HG02885 (cell line): ENCODE measurements at regions not wholly inside any gene's neighbourhood (a gene's known extent, or its start where the extent isn't known, plus 50 kb on each side); places are given as distances from the start of the nearest gene placed in this dataset.

Experiments used
- ATAC-seq: cut with Tn5 transposase; IDR thresholded peaks from one replicate; pipeline ENCODE4 v1.9.1; 2021; ENCODE audit warnings: mild to moderate bottlenecking; ENCODE audit not compliant: unreplicated experiment, poor library complexity

- no peak for ATAC-seq
Measured at GRCh38 chr1:25106976-25107642, 125.2 kb downstream of the SYF2 start.

DNA sequence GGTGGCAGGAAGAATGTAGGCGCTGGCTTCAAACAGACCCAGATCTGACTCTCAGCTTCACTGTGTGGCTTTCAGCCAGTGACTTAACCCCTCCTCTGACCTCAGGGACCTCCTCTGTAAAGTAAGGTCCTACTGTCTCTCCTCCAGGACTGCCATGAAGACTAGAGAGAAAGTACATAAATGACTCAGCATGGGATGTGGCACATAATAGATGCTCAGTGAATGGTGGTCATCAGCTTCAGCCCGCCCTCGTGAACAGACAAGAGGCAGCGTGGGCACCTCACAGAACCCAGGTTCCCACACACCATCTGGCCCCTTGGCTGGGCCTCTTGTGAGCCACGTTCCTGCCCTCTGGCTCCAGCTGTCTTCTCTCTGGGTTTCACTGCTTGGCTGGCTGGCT, 126.0 kb downstream of the SYF2 start:
- ATAC-seq, result no peak

DNA sequence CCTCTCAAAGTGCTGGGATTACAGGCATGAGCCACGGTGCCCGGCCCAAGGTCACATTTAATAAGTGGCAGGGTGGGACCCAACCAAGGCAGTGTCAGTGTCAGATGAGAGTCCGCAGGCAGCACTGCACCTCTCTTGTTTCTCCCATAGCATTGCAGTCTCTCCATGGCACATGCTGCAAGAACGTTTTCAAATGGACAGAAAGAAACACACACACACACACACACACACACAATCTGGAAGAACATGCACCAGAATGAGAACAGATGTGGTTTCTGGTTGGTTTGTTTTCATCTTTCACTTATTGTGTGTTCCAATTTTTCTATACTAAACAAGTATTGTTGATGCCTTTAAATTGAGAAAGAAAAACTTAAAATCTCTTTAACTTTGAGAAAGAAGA, 126.5 kb downstream of the SYF2 start:
- no peak for ATAC-seq

- no peak for ATAC-seq
Measured at GRCh38 chr1:25104932-25105561, 127.3 kb downstream of the SYF2 start.

- ATAC-seq, result no peak
Measured at GRCh38 chr1:25103164-25103795, 129.0 kb downstream of the SYF2 start.

- ATAC-seq, result no peak
Measured at GRCh38 chr1:25100151-25100833, 132.0 kb downstream of the SYF2 start.

DNA sequence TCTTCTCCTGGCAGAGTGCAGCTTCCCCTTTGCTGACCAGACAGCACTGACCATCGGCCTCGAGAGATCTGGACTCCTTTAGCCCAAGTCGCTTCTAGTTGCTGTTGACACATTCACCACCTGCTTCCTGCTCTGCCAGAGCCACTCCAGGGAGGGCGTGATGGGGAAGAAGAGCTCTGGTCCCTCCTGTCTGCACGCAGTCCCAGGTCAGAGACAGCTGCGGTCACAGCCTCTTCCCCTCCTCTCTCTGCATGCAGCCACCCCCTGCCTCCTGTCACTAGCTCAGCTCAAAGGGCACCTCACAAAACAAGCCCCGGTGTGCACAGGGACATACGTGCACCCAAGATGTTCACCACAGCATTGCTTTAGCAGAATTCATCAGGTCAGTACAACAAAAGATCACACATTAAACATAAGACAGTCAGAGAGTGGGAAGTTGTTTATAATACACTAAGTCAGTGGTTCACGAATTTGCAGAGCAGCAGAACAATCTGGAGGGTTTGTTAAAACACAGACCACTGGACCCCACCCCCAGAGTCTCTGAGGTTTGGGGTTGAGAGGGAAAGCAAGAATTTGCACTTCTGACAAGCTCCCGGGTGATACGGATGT, 132.9 kb downstream of the SYF2 start:
- no peak for ATAC-seq

- ATAC-seq, result no peak
Measured at GRCh38 chr1:25098717-25099116, 133.6 kb downstream of the SYF2 start.

GRCh38 chr1:25096307-25097150, 135.8 kb downstream of the SYF2 start:
- no peak for ATAC-seq

DNA sequence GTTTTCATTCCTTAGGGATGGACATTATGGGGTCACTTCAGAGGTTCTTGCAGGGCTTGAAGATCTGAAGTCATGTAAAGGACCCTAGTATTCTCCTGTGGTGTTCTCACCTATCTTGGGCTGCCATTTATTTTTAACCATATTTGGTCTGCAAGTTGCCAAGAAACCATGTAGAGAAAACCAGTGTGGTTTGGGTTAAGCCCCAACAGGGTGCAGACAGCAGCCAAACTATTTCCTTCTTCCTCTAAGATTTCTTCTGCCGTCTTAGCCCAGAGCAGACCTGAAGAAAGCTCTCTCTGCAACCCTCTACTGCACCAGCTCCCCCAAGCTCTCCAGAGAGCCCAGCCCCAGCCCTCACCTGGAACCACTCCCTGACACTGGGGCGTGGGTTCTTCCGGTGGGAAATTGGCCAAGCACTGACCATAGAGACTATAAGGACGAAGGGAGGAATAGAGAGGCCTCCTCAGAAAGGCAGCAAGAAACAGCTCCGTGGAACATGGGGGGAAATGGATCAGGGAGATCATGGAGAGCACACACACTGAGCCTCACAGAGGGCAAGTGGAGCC, 136.6 kb downstream of the SYF2 start:
- no peak for ATAC-seq

- no peak for ATAC-seq
Measured at GRCh38 chr1:25094995-25095394, 137.3 kb downstream of the SYF2 start.

GRCh38 chr1:25094229-25094628, 138.1 kb downstream of the SYF2 start:
- no peak for ATAC-seq

- no peak for ATAC-seq
Measured at GRCh38 chr1:25091658-25092057, 140.6 kb downstream of the SYF2 start.

- ATAC-seq, result no peak
Measured at GRCh38 chr1:25090707-25091422, 141.4 kb downstream of the SYF2 start.

- ATAC-seq, result no peak
Measured at GRCh38 chr1:25089772-25090171, 142.5 kb downstream of the SYF2 start.

DNA sequence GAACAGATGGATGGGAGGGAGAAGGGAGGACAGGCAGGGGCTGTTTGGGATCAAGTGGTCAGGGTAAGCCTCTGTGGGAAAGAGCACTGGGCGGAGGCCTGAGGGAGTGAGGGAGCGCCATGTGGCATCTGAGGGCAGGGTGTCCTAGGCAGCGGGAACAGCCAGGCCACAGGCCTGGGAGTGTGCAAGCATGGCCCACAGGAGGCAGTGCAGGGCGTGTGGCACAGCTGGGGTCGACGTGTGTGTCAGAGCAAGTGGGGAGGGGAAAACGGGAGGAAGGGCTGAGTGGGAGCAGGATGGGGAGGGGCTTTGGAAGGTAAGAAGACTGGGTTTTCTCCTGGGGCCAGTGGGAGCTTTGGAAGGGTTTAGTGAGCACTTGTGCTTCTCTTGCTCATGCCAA, 143.4 kb downstream of the SYF2 start:
- no peak for ATAC-seq

- no peak for ATAC-seq
Measured at GRCh38 chr1:25088180-25088701, 144.1 kb downstream of the SYF2 start.

DNA sequence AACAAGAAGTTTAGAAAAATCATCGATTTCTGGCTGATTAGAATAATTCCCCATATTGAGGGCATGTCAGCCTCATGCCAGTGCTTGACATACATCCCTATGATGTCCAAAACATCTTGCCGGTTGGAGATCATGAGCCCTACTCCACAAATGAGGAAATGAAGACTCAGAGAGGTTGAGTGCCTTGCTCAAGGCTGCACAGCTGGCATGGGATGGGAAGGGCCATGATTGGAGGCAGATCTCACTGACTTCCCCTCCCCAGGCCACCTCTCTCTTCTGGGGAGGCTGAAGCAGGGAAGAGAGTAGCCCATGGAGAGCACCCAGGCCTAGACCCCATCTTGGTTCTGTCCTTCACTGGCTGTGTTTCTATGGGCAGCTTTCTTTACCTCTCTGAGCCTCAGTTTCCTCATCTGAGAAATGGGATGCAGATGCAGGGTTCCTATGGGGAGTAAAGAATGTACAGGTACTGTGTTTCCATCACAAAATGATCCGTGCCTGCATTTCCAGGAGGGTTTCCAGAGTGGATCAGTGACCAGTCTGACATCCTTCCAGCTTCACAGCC, 145.7 kb downstream of the SYF2 start:
- no peak for ATAC-seq
